Stimulated activated CD4-positive, alpha-beta T cell treated with anti-CD3 and anti-CD28 coated beads, Interleukin-4, amount 100 ng/mL, for 1 hour (primary cell): ENCODE measurements at regions not wholly inside any gene's neighbourhood (a gene's known extent, or its start where the extent isn't known, plus 50 kb on each side); places are given as distances from the start of the nearest gene placed in this dataset.
"Not testable (repeated sequence)": the region's sequence is repeated elsewhere in the genome, so short reads cannot be mapped to it uniquely, and the experiment has no call there.

Experiments used
- DNase-seq: peaks from one replicate; pipeline ENCODE4 v3.0.0-alpha.2; 2020

GRCh38 chr5:7242118-7242710 is 153.7 kb upstream of the ADCY2 start:
- no peak for DNase-seq

DNA sequence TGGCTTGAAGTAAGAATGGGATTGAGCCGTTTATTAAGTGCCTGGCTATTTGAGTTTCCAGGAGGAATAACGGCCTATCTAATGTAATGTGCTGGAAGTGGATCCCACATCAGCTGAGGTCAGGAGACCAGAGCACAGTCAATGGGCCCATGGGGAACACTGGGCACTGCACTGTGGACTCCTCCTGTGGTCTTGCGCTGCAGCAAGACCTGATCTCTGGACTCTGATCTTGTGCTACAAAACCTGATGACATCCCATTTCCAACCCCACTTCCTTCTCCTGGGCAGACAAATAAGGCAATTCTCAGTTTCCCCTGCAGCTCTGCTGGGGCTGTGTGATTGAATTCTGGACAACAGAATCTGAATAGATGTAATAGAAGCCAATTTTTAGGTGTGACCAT is 151.7 kb upstream of the ADCY2 start:
- no peak for DNase-seq

DNA sequence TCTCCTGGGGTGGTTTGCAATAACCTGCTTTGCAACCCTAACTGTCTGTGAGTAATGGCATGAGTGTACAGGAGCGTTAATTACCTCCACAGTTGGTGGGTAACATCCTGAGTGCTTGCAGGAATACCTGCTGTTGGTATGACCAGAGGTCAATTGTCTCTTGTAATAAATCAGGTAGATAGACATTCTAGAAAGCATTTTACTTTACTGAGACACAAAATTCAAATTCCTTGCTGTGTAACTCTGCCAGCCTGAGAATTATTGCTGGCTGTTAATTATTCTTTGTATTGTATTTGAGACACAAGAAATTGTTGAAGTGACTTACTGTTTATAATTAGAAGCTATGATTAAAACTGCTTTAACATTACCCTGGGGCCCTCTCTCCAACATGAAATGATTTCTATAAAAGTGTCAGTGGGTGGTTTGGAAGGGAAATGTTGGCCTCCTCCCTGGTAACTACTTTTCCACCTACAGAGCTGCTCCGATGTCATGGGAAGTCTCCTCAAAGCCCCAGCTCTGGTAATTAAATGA is 150.8 kb upstream of the ADCY2 start:
- no peak for DNase-seq

- no peak for DNase-seq
Observed at GRCh38 chr5:7246287-7246686, 149.7 kb upstream of the ADCY2 start.

- DNase-seq = no peak
Observed at GRCh38 chr5:7250004-7250403, 145.9 kb upstream of the ADCY2 start.

- DNase-seq = no peak
Observed at GRCh38 chr5:7250611-7251010, 145.3 kb upstream of the ADCY2 start.

GRCh38 chr5:7251132-7251531 is 144.8 kb upstream of the ADCY2 start:
- no peak for DNase-seq

DNA sequence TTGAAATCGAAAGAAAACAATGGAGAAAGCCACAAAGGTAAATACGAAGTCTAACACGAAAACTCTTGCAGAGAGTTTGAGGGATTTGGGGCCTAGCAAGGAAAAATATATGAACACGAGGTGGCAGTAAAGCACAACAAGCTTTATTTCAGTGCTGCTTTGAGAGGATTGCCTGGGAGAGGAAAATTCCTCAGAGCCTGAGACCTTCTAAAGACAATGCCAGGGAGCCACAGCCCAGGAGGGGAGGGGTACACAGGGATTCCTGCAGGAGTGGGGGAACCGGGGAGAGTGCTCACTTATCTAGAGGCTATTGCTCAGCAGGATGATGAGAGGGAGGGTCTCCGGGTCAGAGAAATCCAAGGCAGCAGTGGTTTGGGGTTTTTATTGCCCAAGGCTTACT is 134.9 kb upstream of the ADCY2 start:
- DNase-seq = no peak

DNA sequence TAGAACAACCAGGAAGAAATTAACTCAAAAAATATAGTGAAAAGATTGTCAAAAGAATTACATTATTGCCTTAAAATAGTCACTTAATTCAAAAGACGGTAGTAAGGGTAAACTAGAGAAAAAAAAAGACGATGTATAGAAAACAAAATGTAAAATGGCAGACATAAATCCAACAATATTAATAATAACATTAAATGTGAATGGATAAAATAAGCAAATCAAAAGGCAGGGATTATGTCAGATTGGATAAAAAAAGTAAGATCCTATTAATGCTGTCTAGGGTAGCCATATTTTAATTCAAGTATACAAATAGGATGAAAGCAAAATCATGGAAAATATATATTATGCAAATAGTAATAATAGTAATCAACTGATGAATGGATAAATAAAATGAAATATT is 134.0 kb upstream of the ADCY2 start:
- DNase-seq = no peak

GRCh38 chr5:7263398-7264015 is 132.4 kb upstream of the ADCY2 start:
- not testable (repeated sequence) for DNase-seq

DNA sequence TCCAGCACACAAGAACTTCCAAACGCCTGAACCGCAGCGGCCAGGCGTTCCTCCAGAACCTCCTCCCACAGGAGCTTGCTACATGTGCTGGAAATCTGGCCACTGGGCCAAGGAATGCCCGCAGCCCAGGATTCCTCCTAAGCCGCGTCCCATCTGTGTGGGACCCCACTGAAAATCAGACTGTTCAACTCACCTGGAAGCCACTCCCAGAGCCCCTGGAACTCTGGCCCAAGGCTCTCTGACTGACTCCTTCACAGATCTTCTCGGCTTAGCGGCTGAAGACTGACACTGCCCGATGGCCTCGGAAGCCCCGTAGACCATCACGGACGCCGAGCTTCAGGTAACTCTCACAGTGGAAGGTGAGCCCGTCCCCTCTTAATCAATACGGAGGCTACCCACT is 130.2 kb upstream of the ADCY2 start:
- DNase-seq = not testable (repeated sequence)

DNA sequence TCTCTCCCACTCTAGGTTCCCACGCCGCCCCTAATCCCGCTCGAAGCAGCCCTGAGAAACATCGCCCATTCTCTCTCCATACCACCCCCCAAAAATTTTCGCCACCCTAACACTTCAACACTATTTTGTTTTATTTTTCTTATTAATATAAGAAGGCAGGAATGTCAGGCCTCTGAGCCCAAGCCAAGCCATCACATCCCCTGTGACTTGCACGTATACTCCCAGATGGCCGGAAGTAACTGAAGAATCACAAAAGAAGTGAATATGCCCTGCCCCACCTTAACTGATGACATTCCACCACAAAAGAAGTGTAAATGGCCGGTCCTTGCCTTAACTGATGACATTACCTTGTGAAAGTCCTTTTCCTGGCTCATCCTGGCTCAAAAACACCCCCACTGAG is 127.2 kb upstream of the ADCY2 start:
- DNase-seq = not testable (repeated sequence)

DNA sequence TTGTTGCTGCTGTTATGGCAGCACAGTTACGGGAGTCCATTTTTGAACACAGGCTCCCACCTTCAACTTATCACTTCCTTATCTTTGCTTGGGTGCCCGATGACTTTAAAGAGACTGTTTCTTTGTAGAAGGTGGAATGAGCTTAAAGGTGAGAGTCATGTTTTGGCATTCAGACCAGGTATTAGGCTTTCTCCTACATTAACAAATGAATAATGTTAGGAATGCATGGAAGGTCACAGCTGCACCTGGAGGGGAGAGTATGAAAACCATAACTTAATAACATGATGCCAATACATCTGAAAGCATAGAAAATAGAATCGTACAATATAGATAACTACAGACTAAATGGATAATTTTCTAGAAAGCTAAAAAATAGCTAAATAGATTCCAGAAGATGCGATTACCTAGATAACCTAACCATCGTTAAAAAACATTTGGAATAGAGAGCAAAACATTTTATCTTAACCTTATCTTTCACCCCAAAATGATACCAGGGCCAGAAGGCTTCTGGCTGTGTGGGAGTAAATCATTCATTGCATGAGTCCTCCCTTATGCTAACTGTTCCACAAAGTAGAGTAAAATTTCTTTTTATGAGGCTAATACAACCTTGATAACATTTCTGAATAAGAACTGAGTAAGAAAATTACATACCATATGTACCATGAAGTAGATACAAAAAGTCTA is 126.2 kb upstream of the ADCY2 start:
- DNase-seq = no peak

DNA sequence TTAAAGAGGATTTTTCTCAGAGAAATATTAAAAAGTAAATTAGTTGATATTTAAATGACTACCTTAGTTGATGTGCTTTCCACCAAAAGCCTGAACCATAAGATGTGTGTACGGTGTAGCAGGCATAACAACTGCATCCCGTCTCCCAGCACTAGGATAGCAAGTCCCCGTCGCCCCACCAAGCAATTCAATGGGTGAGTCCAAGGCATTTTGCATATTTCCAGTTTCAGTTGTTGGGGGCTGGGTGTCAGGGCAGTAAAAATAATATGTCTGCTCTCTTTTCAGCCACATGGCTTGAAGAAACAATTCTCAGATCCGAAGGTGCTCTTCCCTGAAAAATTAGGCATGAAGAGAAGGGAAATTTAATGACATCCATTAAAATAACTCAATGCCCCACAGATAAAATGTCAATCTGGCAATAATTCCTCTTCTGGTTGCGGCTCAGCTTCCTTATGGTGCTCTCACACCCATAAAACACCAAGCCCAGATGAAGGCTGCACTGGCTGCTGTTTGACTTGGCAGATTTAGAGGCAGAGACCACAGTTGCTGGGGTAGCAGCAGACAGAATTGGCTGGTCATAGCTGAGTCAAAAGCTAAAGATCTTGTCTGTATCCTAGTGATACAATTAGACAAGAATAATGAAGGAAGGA is 124.4 kb upstream of the ADCY2 start:
- DNase-seq = no peak

- no peak for DNase-seq
Observed at GRCh38 chr5:7272408-7272965, 123.5 kb upstream of the ADCY2 start.

- DNase-seq = no peak
Observed at GRCh38 chr5:7274203-7274602, 121.7 kb upstream of the ADCY2 start.

- DNase-seq = not testable (repeated sequence)
Observed at GRCh38 chr5:7289634-7290033, 106.3 kb upstream of the ADCY2 start.

GRCh38 chr5:7297821-7298220 is 98.1 kb upstream of the ADCY2 start:
- DNase-seq = not testable (repeated sequence)

DNA sequence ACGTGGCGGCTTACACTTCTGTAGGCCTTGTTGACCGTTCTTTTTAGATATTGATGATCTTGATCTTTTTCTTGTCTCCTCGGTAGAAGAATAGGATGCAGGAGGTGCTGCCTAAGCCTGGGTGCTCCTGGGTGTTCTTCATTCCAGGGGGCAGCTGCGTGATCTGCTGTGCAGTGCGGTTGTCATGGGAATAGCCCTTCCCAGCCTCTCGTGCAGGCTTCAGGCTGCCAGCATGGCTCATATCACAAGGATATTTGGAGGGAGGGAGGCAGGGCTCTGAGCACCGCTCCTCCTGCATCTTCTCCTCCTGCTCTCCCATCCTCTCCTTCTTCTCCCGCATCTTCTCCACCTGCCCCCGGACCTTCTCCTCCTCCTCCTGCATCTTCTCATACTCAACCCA is 96.2 kb upstream of the ADCY2 start:
- DNase-seq = not testable (repeated sequence)

DNA sequence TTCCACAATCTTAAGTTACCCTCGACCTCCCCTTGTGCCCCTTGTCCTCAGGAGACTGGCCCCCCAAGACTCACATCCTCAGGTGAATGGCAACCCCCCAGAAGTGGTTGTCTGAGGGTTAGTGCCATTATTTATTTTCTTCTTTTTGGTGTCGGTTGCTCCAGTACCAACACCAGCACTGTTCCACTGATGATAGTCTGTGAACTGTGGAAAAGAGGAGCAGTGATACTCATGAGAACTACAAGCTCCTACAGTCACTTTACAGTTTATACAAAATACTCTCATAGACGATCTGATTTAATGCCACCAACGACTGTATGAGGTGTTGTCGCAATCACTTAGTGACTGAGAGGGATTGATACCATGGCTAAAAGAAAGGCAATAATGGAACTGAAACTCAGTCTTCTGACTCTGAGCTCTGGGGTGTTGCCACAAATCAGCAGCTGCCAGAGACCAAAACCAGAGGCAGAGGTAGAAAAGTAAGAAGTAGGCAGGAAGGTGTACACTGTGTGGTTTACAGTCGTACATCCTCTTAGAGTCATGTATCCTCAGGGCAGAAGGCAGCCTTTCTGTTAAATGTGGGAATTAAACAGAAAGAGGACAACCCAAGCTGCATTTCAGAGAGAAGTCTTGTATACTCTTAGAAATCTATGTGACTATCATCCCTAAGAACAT is 90.8 kb upstream of the ADCY2 start:
- not testable (repeated sequence) for DNase-seq

DNA sequence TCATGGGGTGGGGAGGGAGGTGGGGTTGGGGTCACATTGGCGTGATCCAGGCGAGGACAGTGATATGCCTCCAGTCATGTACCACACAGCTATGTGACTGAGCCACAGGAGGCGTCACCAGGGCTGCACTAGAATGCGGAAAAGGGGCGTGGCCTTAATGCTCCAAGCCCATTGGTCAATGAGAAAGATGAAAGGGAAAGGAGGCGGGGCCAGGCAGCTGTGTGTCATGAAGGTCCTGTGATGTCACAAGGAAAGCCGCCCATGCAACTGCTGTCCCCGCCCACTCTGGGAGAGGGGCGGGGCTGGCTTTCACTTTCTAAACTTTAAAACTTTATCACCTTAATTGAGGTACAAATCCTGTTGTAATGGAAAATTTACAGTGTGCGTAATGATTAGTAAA is 89.4 kb upstream of the ADCY2 start:
- DNase-seq = peak; percentile 6

- not testable (repeated sequence) for DNase-seq
Observed at GRCh38 chr5:7307709-7308108, 88.2 kb upstream of the ADCY2 start.

GRCh38 chr5:7309715-7310114 is 86.2 kb upstream of the ADCY2 start:
- not testable (repeated sequence) for DNase-seq
